ENCODE measurements at regions not wholly inside any gene's neighbourhood (a gene's known extent, or its start where the extent isn't known, plus 50 kb on each side); places are given as distances from the start of the nearest gene placed in this dataset.

GRCh38 chr12:3417113-3417512, 73.9 kb upstream of the PRMT8 start:
- Histone ChIP-seq H3K9me3 (ENCODE audit: low read depth, low read length, poor library complexity, severe bottlenecking) (no peaks in the 10 kb centered on the region), H3K4me1 (ENCODE audit: insufficient read depth, low read length, poor library complexity, severe bottlenecking) (no peaks in the 10 kb centered on the region), H3K27me3 (replicated peaks; ENCODE audit: insufficient read depth, low read depth, low read length, poor library complexity) (no peaks in the 10 kb centered on the region), H3K27ac (ENCODE audit: low read depth, low read length, poor library complexity, severe bottlenecking) (no peak overlapping the region), H3K4me3 (ENCODE audit: low read depth, low read length, poor library complexity, severe bottlenecking) (no peak overlapping the region), H3K36me3 (ENCODE audit: insufficient read depth, low read length, poor library complexity, severe bottlenecking) (no peaks in the 10 kb centered on the region)
- intact Hi-C loops (cut with micrococcal nuclease; ENCODE audit: unreplicated experiment), result no loop called here
- TF ChIP-seq CTCF (conservative IDR thresholded peaks at IDR 0.05; ENCODE audit: low read depth, low read length) (no peak), EZH2 (IDR thresholded peaks at IDR 0.05; ENCODE audit: borderline replicate concordance, low read depth, low read length, poor library complexity, severe bottlenecking) (no peak)
- no peak for DNase-seq (ENCODE audit: low spot score)
- BruUV-seq (replicated peaks), result no TSS peak
- CTCF ChIA-PET, result no interaction called here
- POLR2A ChIA-PET (ENCODE audit: low non-redundant PET), result no interaction called here

- Histone ChIP-seq H3K4me3 (ENCODE audit: low read depth, low read length, poor library complexity, severe bottlenecking) (no peak overlapping the region), H3K36me3 (ENCODE audit: insufficient read depth, low read length, poor library complexity, severe bottlenecking) (no peaks in the 10 kb centered on the region), H3K9me3 (ENCODE audit: low read depth, low read length, poor library complexity, severe bottlenecking) (no peaks in the 10 kb centered on the region), H3K4me1 (ENCODE audit: insufficient read depth, low read length, poor library complexity, severe bottlenecking) (no peaks in the 10 kb centered on the region), H3K27ac (ENCODE audit: low read depth, low read length, poor library complexity, severe bottlenecking) (no peak overlapping the region), H3K27me3 (replicated peaks; ENCODE audit: insufficient read depth, low read depth, low read length, poor library complexity) (no peaks in the 10 kb centered on the region)
- ChIA-PET POLR2A (ENCODE audit: low non-redundant PET) (no interaction called here), CTCF (no interaction called here)
- no peak for DNase-seq (ENCODE audit: low spot score)
- intact Hi-C loops (cut with micrococcal nuclease; ENCODE audit: unreplicated experiment), result no loop called here
- no peak for TF ChIP-seq CTCF (conservative IDR thresholded peaks at IDR 0.05; ENCODE audit: low read depth, low read length)
- TF ChIP-seq EZH2 (IDR thresholded peaks at IDR 0.05; ENCODE audit: borderline replicate concordance, low read depth, low read length, poor library complexity, severe bottlenecking), result no peak
- BruUV-seq (replicated peaks), result no TSS peak
Observed at GRCh38 chr12:3417937-3418462, 73.0 kb upstream of the PRMT8 start.

- H3K4me1 ChIP-seq (ENCODE audit: insufficient read depth, low read length, poor library complexity, severe bottlenecking), result no peaks in the 10 kb centered on the region
- BruUV-seq (replicated peaks), result no TSS peak
- CTCF ChIA-PET, result no interaction called here
Observed at GRCh38 chr12:3418609-3419390, 72.2 kb upstream of the PRMT8 start.

More at GRCh38 chr12:3418609-3419390, 72.2 kb upstream of the PRMT8 start:
- TF ChIP-seq CTCF (conservative IDR thresholded peaks at IDR 0.05; ENCODE audit: low read depth, low read length) (no peak), EZH2 (IDR thresholded peaks at IDR 0.05; ENCODE audit: borderline replicate concordance, low read depth, low read length, poor library complexity, severe bottlenecking) (no peak)
- DNase-seq (ENCODE audit: low spot score), result no peak
- POLR2A ChIA-PET (ENCODE audit: low non-redundant PET), result no interaction called here
- no peaks in the 10 kb centered on the region for H3K36me3 ChIP-seq (ENCODE audit: insufficient read depth, low read length, poor library complexity, severe bottlenecking)
- intact Hi-C loops (cut with micrococcal nuclease; ENCODE audit: unreplicated experiment), result no loop called here
- H3K9me3 ChIP-seq (ENCODE audit: low read depth, low read length, poor library complexity, severe bottlenecking), result no peaks in the 10 kb centered on the region
- no peak overlapping the region for H3K27ac ChIP-seq (ENCODE audit: low read depth, low read length, poor library complexity, severe bottlenecking)
- no peaks in the 10 kb centered on the region for H3K27me3 ChIP-seq (replicated peaks; ENCODE audit: insufficient read depth, low read depth, low read length, poor library complexity)
- no peak overlapping the region for H3K4me3 ChIP-seq (ENCODE audit: low read depth, low read length, poor library complexity, severe bottlenecking)

Measured in A673 (cell line).